HepG2 (cell line): ENCODE measurements at regions not wholly inside any gene's neighbourhood (a gene's known extent, or its start where the extent isn't known, plus 50 kb on each side); places are given as distances from the start of the nearest gene placed in this dataset.

ENCODE experiments used
- ATAC-seq: fragments of 200-7000 bp; cut with Tn5 transposase; 3 replicates; pipeline ENCODE4 v1.9.1; 2020; ENCODE audit warnings: mild to moderate bottlenecking, moderate library complexity
- BruUV-seq: library from RNA; stranded (reverse); fragments of 400-500 nt; replicated peaks from 2 replicates; lab custom pipeline; 2021; lab: Mats Ljungman, UMichigan
- CTCF ChIA-PET: fragments of 300-600 bp; formaldehyde crosslinking; extraction: SDS; loops from one replicate; lab custom pipeline; 2021; ENCODE audit warnings: low total read pairs, inconsistent platforms, low intra/inter-chr PET ratio; lab: Yijun Ruan, JAX
- POLR2A ChIA-PET: fragments of 350-600 bp; sonication (Branson Sonifier 250); formaldehyde crosslinking; loops from one replicate; lab custom pipeline; 2020; ENCODE audit warnings: antibody characterized with exemption, inconsistent platforms; lab: Yijun Ruan, JAX
- DNase-seq: peaks from one replicate; pipeline ENCODE4 v3.0.0-alpha.2; 2015; ENCODE audit warnings: low spot score
- FAIRE-seq: peaks from 3 replicates; lab custom pipeline; 2011; peaks lifted over from hg19 to GRCh38; lab: Jason Lieb, UNC
- H2AFZ ChIP-seq: one replicate; pipeline ENCODE4 v1.6.1; 2011; ENCODE audit warnings: low read length, inconsistent platforms
- H3K27ac ChIP-seq: fragments of 300-600 bp; 3 replicates; pipeline ENCODE4 v1.8.0; 2011; ENCODE audit warnings: mixed run types, mild to moderate bottlenecking, mixed read lengths, low read length, inconsistent platforms; ENCODE audit not compliant: insufficient read depth; ENCODE audit errors: extremely low read length
- H3K27me3 ChIP-seq, 2 experiments: fragments of 200-600 bp in 1 of 2; 2 replicates in 1 of 2; 3 replicates in 1 of 2; pipeline versions ENCODE4 v1.6.0 to v1.8.0; 2011; ENCODE audit warnings: low read length in 2 of 2, mild to moderate bottlenecking in 2 of 2, moderate library complexity in 2 of 2, inconsistent platforms in 1 of 2; ENCODE audit not compliant: insufficient read depth in 2 of 2, control insufficient read depth in 1 of 2
- H3K36me3 ChIP-seq, 2 experiments: fragments of 200-600 bp in 1 of 2; replicated peaks in 1 of 2; 2 replicates in 1 of 2; 3 replicates in 1 of 2; pipeline versions ENCODE4 v1.5.1 to v1.8.0; 2011; ENCODE audit warnings: low read length in 2 of 2, inconsistent platforms in 1 of 2; ENCODE audit not compliant: insufficient read depth in 2 of 2, control insufficient read depth in 1 of 2
- H3K4me1 ChIP-seq: 2 replicates; pipeline ENCODE4 v1.5.1; 2012; ENCODE audit warnings: low read length, inconsistent platforms; ENCODE audit not compliant: insufficient read depth
- H3K4me2 ChIP-seq: 2 replicates; pipeline ENCODE4 v1.6.0; 2011; ENCODE audit warnings: low read depth, low read length, inconsistent platforms
- H3K4me3 ChIP-seq, 3 experiments: fragments of 200-600 bp in 1 of 3; sonication (generic), shearing (Covaris generic) in 1 of 3; replicated peaks in 1 of 3; 2 replicates each; pipeline ENCODE4 v1.5.1; 2011 to 2016; ENCODE audit warnings: low read length in 3 of 3, inconsistent platforms in 2 of 3, low read depth in 2 of 3, mild to moderate bottlenecking in 2 of 3, control low read depth in 1 of 3, mixed read lengths in 1 of 3; ENCODE audit not compliant: insufficient read depth in 1 of 3
- H3K79me2 ChIP-seq: one replicate; pipeline ENCODE4 v1.6.1; 2011; ENCODE audit warnings: low read length, inconsistent platforms; ENCODE audit not compliant: insufficient read depth
- H3K9ac ChIP-seq: 2 replicates; pipeline ENCODE4 v1.6.0; 2011; ENCODE audit warnings: mild to moderate bottlenecking, low read depth, low read length, inconsistent platforms; ENCODE audit not compliant: insufficient read depth
- H3K9me3 ChIP-seq: 2 replicates; pipeline ENCODE4 v1.5.1; 2012; ENCODE audit warnings: mild to moderate bottlenecking, low read length
- H4K20me1 ChIP-seq: 2 replicates; pipeline ENCODE4 v1.6.0; 2011; ENCODE audit warnings: inconsistent platforms, mild to moderate bottlenecking, low read length, moderate library complexity; ENCODE audit not compliant: insufficient read depth
- HNF4G ChIP-seq, 2 experiments: sonication (generic) in 1 of 2; formaldehyde crosslinking in 1 of 2; IDR thresholded peaks; 2 replicates each; pipeline versions ENCODE4 v1.4.0 to v1.6.1; 2011 to 2020; ENCODE audit warnings: borderline replicate concordance in 2 of 2, low read depth in 2 of 2, mild to moderate bottlenecking in 2 of 2, low read length in 1 of 2, missing genetic modification reagents in 1 of 2, moderate library complexity in 1 of 2
- HOXA7 ChIP-seq: sonication (generic); formaldehyde crosslinking; IDR thresholded peaks from 2 replicates; pipeline ENCODE4 v1.8.1; 2022; ENCODE audit warnings: mild to moderate bottlenecking, missing genetic modification reagents, moderate library complexity
- IKZF1 ChIP-seq: fragments of 450-650 bp; IDR thresholded peaks from 2 replicates; pipeline ENCODE4 v1.7.1; 2016
- MLLT10 ChIP-seq: sonication (generic); formaldehyde crosslinking; IDR thresholded peaks from 2 replicates; pipeline ENCODE4 v1.4.0; 2020; ENCODE audit warnings: missing genetic modification reagents
- NONO ChIP-seq, 2 experiments: fragments of 450-650 bp in 1 of 2; sonication (generic) in 1 of 2; formaldehyde crosslinking in 1 of 2; IDR thresholded peaks in 1 of 2; conservative IDR thresholded peaks in 1 of 2; 2 replicates each; pipeline versions ENCODE4 v1.6.1 to v1.8.0; 2017 to 2022; ENCODE audit warnings: mild to moderate bottlenecking in 1 of 2, missing genetic modification reagents in 1 of 2, moderate library complexity in 1 of 2
- ZBTB1 ChIP-seq: sonication (generic); formaldehyde crosslinking; IDR thresholded peaks from 2 replicates; pipeline ENCODE4 v1.4.0; 2020; ENCODE audit warnings: missing genetic modification reagents, borderline replicate concordance
- ZBTB7A ChIP-seq: sonication (generic); formaldehyde crosslinking; IDR thresholded peaks from 2 replicates; pipeline ENCODE4 v1.8.0; 2022; ENCODE audit warnings: mild to moderate bottlenecking, missing genetic modification reagents
- ZNF224 ChIP-seq: sonication (generic); formaldehyde crosslinking; IDR thresholded peaks from 2 replicates; pipeline ENCODE4 v1.5.0; 2020; ENCODE audit warnings: mild to moderate bottlenecking, missing genetic modification reagents
- ZNF570 ChIP-seq: sonication (generic); formaldehyde crosslinking; IDR thresholded peaks from 2 replicates; pipeline ENCODE4 v1.4.0; 2020; ENCODE audit warnings: mild to moderate bottlenecking, missing genetic modification reagents, borderline replicate concordance
- ZNF879 ChIP-seq: sonication (generic); formaldehyde crosslinking; IDR thresholded peaks from 2 replicates; pipeline ENCODE4 v1.8.1; 2023; ENCODE audit warnings: missing genetic modification reagents
- WGBS: methylation state at CpG from one replicate; pipeline ENCODE4 v1.1.6; 2017; ENCODE audit warnings: low lambda C conversion rate; 5-methylcytosine and 5-hydroxymethylcytosine counted together
- in situ Hi-C: cut with HindIII; loops from 2 replicates; pipeline ENCODE4 v1.10.0; 2017; ENCODE audit warnings: low pct_unique_long_range_greater_than_20kb; ENCODE audit not compliant: extremely low pct_ligation_motif_present
- intact Hi-C: fragments of 100-400 bp; cut with micrococcal nuclease; formaldehyde crosslinking; loops from one replicate; pipeline ENCODE4 v1.10.0; 2022; ENCODE audit not compliant: unreplicated experiment
- TF ChIP-seq, protein P1 (sequence below): IDR thresholded peaks from 2 replicates; pipeline ENCODE4 v1.6.1; 2016; ENCODE audit warnings: mild to moderate bottlenecking
- TF ChIP-seq, protein P2 (sequence below): sonication (generic); formaldehyde crosslinking; IDR thresholded peaks from 2 replicates; pipeline ENCODE4 v1.4.0; 2020; ENCODE audit warnings: mild to moderate bottlenecking, missing genetic modification reagents, borderline replicate concordance
- TF ChIP-seq, protein P3 (sequence below): sonication (generic); formaldehyde crosslinking; IDR thresholded peaks from 2 replicates; pipeline ENCODE4 v1.5.0; 2020; ENCODE audit warnings: missing genetic modification reagents

DNA sequence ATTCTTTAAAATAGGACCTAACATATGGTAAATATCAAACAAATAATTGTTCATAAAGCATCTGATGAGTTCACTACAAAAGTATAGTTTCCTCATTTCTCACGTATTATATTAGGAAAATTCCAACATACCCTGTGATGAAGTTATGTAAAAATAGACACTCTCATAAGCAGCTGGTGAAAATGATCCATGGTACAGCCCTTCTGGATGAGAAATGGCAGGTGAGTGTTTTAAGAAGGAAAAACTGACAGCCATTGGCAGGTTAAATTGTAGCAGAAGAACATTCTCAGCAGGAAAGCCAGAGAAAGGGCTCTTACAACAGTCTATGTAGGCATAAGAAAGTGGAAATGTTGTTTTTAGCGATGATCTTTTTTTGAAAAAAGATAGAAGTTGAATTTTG, 706.5 kb upstream of the FSHR start:
- no peak overlapping the region for H2AFZ ChIP-seq
- H4K20me1 ChIP-seq: no peaks in the 10 kb centered on the region
- H3K4me2 ChIP-seq: no peak overlapping the region
- ChIA-PET CTCF (no interaction called here), POLR2A (no interaction called here)
- no peak overlapping the region for H3K9ac ChIP-seq
- no peaks in the 10 kb centered on the region for H3K9me3 ChIP-seq
- H3K36me3 ChIP-seq: no peaks in the 10 kb centered on the region
- H3K79me2 ChIP-seq: no peaks in the 10 kb centered on the region
- DNase-seq (no peak), FAIRE-seq (no peak), ATAC-seq (no peak)
- no peaks in the 10 kb centered on the region for H3K27me3 ChIP-seq
- WGBS: 0% methylated on average over 2 of the region's 2 CpGs
- no peaks in the 10 kb centered on the region for H3K4me1 ChIP-seq
- TF ChIP-seq HNF4G (IDR thresholded peaks at IDR 0.05; ENCODE audit: borderline replicate concordance, low read depth, low read length) (no peak), HNF4G (CRISPR knock-in tag; IDR thresholded peaks at IDR 0.05; ENCODE audit: borderline replicate concordance, low read depth) (no peak), MLLT10 (no peak), ZBTB1 (no peak), ZBTB7A (CRISPR knock-in tag) (no peak), HOXA7 (CRISPR knock-in tag) (no peak), NONO (IDR thresholded peaks at IDR 0.05) (no peak), NONO (CRISPR knock-in tag; conservative IDR thresholded peaks at IDR 0.05) (no peak), ZNF224 (CRISPR knock-in tag) (no peak), ZNF570 (CRISPR knock-in tag) (no peak), IKZF1 (no peak), ZNF879 (no peak)
- TF ChIP-seq, protein P1, sequence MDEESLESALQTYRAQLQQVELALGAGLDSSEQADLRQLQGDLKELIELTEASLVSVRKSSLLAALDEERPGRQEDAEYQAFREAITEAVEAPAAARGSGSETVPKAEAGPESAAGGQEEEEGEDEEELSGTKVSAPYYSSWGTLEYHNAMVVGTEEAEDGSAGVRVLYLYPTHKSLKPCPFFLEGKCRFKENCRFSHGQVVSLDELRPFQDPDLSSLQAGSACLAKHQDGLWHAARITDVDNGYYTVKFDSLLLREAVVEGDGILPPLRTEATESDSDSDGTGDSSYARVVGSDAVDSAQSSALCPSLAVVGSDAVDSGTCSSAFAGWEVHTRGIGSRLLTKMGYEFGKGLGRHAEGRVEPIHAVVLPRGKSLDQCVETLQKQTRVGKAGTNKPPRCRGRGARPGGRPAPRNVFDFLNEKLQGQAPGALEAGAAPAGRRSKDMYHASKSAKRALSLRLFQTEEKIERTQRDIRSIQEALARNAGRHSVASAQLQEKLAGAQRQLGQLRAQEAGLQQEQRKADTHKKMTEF (CRISPR knock-in tag): no peak
- TF ChIP-seq, protein P2, sequence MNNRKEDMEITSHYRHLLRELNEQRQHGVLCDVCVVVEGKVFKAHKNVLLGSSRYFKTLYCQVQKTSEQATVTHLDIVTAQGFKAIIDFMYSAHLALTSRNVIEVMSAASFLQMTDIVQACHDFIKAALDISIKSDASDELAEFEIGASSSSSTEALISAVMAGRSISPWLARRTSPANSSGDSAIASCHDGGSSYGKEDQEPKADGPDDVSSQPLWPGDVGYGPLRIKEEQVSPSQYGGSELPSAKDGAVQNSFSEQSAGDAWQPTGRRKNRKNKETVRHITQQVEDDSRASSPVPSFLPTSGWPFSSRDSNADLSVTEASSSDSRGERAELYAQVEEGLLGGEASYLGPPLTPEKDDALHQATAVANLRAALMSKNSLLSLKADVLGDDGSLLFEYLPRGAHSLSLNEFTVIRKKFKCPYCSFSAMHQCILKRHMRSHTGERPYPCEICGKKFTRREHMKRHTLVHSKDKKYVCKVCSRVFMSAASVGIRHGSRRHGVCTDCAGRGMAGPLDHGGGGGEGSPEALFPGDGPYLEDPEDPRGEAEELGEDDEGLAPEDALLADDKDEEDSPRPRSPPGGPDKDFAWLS (CRISPR knock-in tag): no peak
- TF ChIP-seq, protein P3, sequence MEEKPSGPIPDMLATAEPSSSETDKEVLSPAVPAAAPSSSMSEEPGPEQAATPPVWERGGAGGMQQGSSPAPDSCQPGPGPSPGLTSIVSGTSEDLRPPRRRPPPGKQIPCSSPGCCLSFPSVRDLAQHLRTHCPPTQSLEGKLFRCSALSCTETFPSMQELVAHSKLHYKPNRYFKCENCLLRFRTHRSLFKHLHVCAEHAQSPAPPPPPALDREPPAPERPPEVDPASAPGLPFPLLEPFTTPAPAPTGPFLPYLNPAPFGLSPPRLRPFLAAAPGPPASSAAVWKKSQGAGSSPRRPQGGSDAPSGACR (CRISPR knock-in tag): no peak
- no peak overlapping the region for H3K27ac ChIP-seq
- no peak overlapping the region for H3K4me3 ChIP-seq
- BruUV-seq: no TSS peak
- in situ Hi-C loops: no loop called here
- intact Hi-C loops: no loop called here
